Stimulated activated naive CD8-positive, alpha-beta T cell treated with anti-CD3 and anti-CD28 coated beads, Interleukin-15, amount 100 ng/mL, for 72 hours (primary cell): ENCODE measurements at regions not wholly inside any gene's neighbourhood (a gene's known extent, or its start where the extent isn't known, plus 50 kb on each side); places are given as distances from the start of the nearest gene placed in this dataset.
"Not testable (repeated sequence)": the region's sequence is repeated elsewhere in the genome, so short reads cannot be mapped to it uniquely, and the experiment has no call there.

ENCODE experiments used
- ATAC-seq: fragments of 150-1000 bp; cut with Tn5 transposase; 2 replicates; pipeline ENCODE4 v1.10.0; 2021; ENCODE audit warnings: mild to moderate bottlenecking, moderate library complexity
- DNase-seq, 2 donors: peaks; one replicate each; pipeline ENCODE4 v3.0.0; 2021 to 2022
- H3K27ac Mint-ChIP-seq, 2 donors: one replicate each; pipeline ENCODE4 v1.8.0; 2022; ENCODE audit warnings: mild to moderate bottlenecking in 2 of 2, mixed read lengths in 2 of 2, moderate library complexity in 2 of 2
- H3K27me3 Mint-ChIP-seq: one replicate; pipeline ENCODE4 v1.8.0; 2022; ENCODE audit warnings: mixed read lengths
- H3K4me1 Mint-ChIP-seq: one replicate; pipeline ENCODE4 v1.8.0; 2022; ENCODE audit warnings: mild to moderate bottlenecking, mixed read lengths
- H3K4me3 Mint-ChIP-seq, 2 donors: one replicate each; pipeline ENCODE4 v1.8.0; 2022; ENCODE audit warnings: mild to moderate bottlenecking in 2 of 2, mixed read lengths in 2 of 2, moderate library complexity in 1 of 2
- H3K9me3 Mint-ChIP-seq, 2 donors: one replicate each; pipeline ENCODE4 v1.8.0; 2022; ENCODE audit warnings: mixed read lengths in 2 of 2

GRCh38 chr9:18297056-18297841 lies 176.7 kb upstream of the ADAMTSL1 start:
- Mint-ChIP-seq H3K4me3 (no peak overlapping the region), H3K27ac (no peak overlapping the region)

GRCh38 chr9:18299449-18299848 lies 174.5 kb upstream of the ADAMTSL1 start:
- no peak for DNase-seq
- Mint-ChIP-seq H3K4me1 (no peaks in the 10 kb centered on the region), H3K9me3 (no peaks in the 10 kb centered on the region), H3K27me3 (no peaks in the 10 kb centered on the region), H3K27ac (no peak overlapping the region), H3K4me3 (no peak overlapping the region)
- no peak for ATAC-seq

More at GRCh38 chr9:18297056-18297841, 176.7 kb upstream of the ADAMTSL1 start:
- no peaks in the 10 kb centered on the region for H3K27me3 Mint-ChIP-seq
- ATAC-seq (no peak), DNase-seq (no peak)
- H3K9me3 Mint-ChIP-seq = no peaks in the 10 kb centered on the region
- no peaks in the 10 kb centered on the region for H3K4me1 Mint-ChIP-seq

- DNase-seq = not testable (repeated sequence)
Measured at GRCh38 chr9:18305167-18305806, 168.7 kb upstream of the ADAMTSL1 start.

GRCh38 chr9:18314316-18314715 lies 159.6 kb upstream of the ADAMTSL1 start:
- H3K4me3 Mint-ChIP-seq = no peak overlapping the region
- no peak overlapping the region for H3K27ac Mint-ChIP-seq
- H3K4me1 Mint-ChIP-seq = no peaks in the 10 kb centered on the region
- peaks cover 7 to 15% of the 10 kb centered on the region in 2 donors for H3K9me3 Mint-ChIP-seq
- DNase-seq (no peak), ATAC-seq (no peak)
- H3K27me3 Mint-ChIP-seq = no peaks in the 10 kb centered on the region

More at GRCh38 chr9:18305167-18305806, 168.7 kb upstream of the ADAMTSL1 start:
- not testable (repeated sequence) for H3K27ac Mint-ChIP-seq, H3K4me1 Mint-ChIP-seq, H3K4me3 Mint-ChIP-seq, H3K27me3 Mint-ChIP-seq, ATAC-seq
- H3K9me3 Mint-ChIP-seq = peaks cover 0 to 27% of the 10 kb centered on the region in 2 donors

- H3K27me3 Mint-ChIP-seq = no peaks in the 10 kb centered on the region
- H3K4me1 Mint-ChIP-seq = no peaks in the 10 kb centered on the region
- no peak overlapping the region for H3K27ac Mint-ChIP-seq
- H3K4me3 Mint-ChIP-seq = no peak overlapping the region
- DNase-seq = no peak
- H3K9me3 Mint-ChIP-seq = peaks cover 7 to 15% of the 10 kb centered on the region in 2 donors
- no peak for ATAC-seq
Measured at GRCh38 chr9:18317896-18318295, 156.1 kb upstream of the ADAMTSL1 start.

GRCh38 chr9:18319918-18320445 lies 154.0 kb upstream of the ADAMTSL1 start:
- no peak for DNase-seq
- Mint-ChIP-seq H3K9me3 (peaks cover 0 to 8% of the 10 kb centered on the region in 2 donors), H3K4me3 (no peak overlapping the region), H3K4me1 (no peaks in the 10 kb centered on the region), H3K27ac (no peak overlapping the region), H3K27me3 (no peaks in the 10 kb centered on the region)
- ATAC-seq = no peak

- peak overlapping the region in 1 of 2 donors; percentile 52 for H3K27ac Mint-ChIP-seq
- H3K4me1 Mint-ChIP-seq = no peaks in the 10 kb centered on the region
- ATAC-seq (no peak), DNase-seq (no peak)
- H3K9me3 Mint-ChIP-seq = no peaks in the 10 kb centered on the region
- H3K4me3 Mint-ChIP-seq = no peak overlapping the region
- H3K27me3 Mint-ChIP-seq = peaks cover 8% of the 10 kb centered on the region
Measured at GRCh38 chr9:18324928-18325745, 148.8 kb upstream of the ADAMTSL1 start.

GRCh38 chr9:18325746-18326011 lies 148.3 kb upstream of the ADAMTSL1 start:
- not testable (repeated sequence) for H3K27me3 Mint-ChIP-seq, H3K9me3 Mint-ChIP-seq, H3K27ac Mint-ChIP-seq, ATAC-seq, H3K4me1 Mint-ChIP-seq, H3K4me3 Mint-ChIP-seq, DNase-seq

GRCh38 chr9:18327121-18327520 lies 146.8 kb upstream of the ADAMTSL1 start:
- no peak for DNase-seq
- Mint-ChIP-seq H3K4me3 (no peak overlapping the region), H3K27ac (no peak overlapping the region), H3K27me3 (peaks cover 8% of the 10 kb centered on the region), H3K9me3 (no peaks in the 10 kb centered on the region), H3K4me1 (no peaks in the 10 kb centered on the region)
- ATAC-seq = no peak

- peaks cover 8% of the 10 kb centered on the region for H3K27me3 Mint-ChIP-seq
- no peak overlapping the region for H3K4me3 Mint-ChIP-seq
- no peak overlapping the region for H3K27ac Mint-ChIP-seq
- no peaks in the 10 kb centered on the region for H3K4me1 Mint-ChIP-seq
- ATAC-seq (no peak), DNase-seq (no peak)
- no peaks in the 10 kb centered on the region for H3K9me3 Mint-ChIP-seq
Measured at GRCh38 chr9:18330401-18331309, 143.3 kb upstream of the ADAMTSL1 start.

- Mint-ChIP-seq H3K9me3 (no peaks in the 10 kb centered on the region), H3K27me3 (peaks cover 8% of the 10 kb centered on the region), H3K27ac (no peak overlapping the region), H3K4me3 (no peak overlapping the region), H3K4me1 (no peaks in the 10 kb centered on the region)
- ATAC-seq = no peak
- DNase-seq = no peak
Measured at GRCh38 chr9:18331310-18331684, 142.7 kb upstream of the ADAMTSL1 start.

GRCh38 chr9:18331808-18332209 lies 142.1 kb upstream of the ADAMTSL1 start:
- ATAC-seq = no peak
- no peak overlapping the region for H3K4me3 Mint-ChIP-seq
- peaks cover 8% of the 10 kb centered on the region for H3K27me3 Mint-ChIP-seq
- no peak overlapping the region for H3K27ac Mint-ChIP-seq
- DNase-seq = no peak
- H3K9me3 Mint-ChIP-seq = no peaks in the 10 kb centered on the region
- no peaks in the 10 kb centered on the region for H3K4me1 Mint-ChIP-seq

GRCh38 chr9:18333157-18333556 lies 140.8 kb upstream of the ADAMTSL1 start:
- Mint-ChIP-seq H3K4me1 (no peaks in the 10 kb centered on the region), H3K27ac (no peak overlapping the region), H3K27me3 (peaks cover 11% of the 10 kb centered on the region), H3K9me3 (peaks cover 0 to 4% of the 10 kb centered on the region in 2 donors), H3K4me3 (no peak overlapping the region)
- no peak for DNase-seq
- ATAC-seq = no peak

- H3K9me3 Mint-ChIP-seq = peaks cover 6 to 20% of the 10 kb centered on the region in 2 donors
- no peaks in the 10 kb centered on the region for H3K4me1 Mint-ChIP-seq
- H3K27ac Mint-ChIP-seq = no peak overlapping the region
- ATAC-seq (no peak), DNase-seq (no peak)
- H3K27me3 Mint-ChIP-seq = peaks cover 9% of the 10 kb centered on the region
- no peak overlapping the region for H3K4me3 Mint-ChIP-seq
Measured at GRCh38 chr9:18335825-18336224, 138.1 kb upstream of the ADAMTSL1 start.

- Mint-ChIP-seq H3K27me3 (peaks cover 9% of the 10 kb centered on the region), H3K4me1 (no peaks in the 10 kb centered on the region), H3K4me3 (no peak overlapping the region), H3K27ac (peak overlapping the region in 1 of 2 donors; percentile 54), H3K9me3 (peaks cover 12 to 23% of the 10 kb centered on the region in 2 donors)
- ATAC-seq = no peak
- no peak for DNase-seq
Measured at GRCh38 chr9:18338042-18338441, 135.9 kb upstream of the ADAMTSL1 start.
